Iris pigment epithelial cell (primary cell): ENCODE measurements at regions not wholly inside any gene's neighbourhood (a gene's known extent, or its start where the extent isn't known, plus 50 kb on each side); places are given as distances from the start of the nearest gene placed in this dataset.

Experiments
- DNase-seq: peaks from one replicate; pipeline ENCODE4 v3.0.0-alpha.2; 2011; ENCODE audit warnings: low read depth

DNA sequence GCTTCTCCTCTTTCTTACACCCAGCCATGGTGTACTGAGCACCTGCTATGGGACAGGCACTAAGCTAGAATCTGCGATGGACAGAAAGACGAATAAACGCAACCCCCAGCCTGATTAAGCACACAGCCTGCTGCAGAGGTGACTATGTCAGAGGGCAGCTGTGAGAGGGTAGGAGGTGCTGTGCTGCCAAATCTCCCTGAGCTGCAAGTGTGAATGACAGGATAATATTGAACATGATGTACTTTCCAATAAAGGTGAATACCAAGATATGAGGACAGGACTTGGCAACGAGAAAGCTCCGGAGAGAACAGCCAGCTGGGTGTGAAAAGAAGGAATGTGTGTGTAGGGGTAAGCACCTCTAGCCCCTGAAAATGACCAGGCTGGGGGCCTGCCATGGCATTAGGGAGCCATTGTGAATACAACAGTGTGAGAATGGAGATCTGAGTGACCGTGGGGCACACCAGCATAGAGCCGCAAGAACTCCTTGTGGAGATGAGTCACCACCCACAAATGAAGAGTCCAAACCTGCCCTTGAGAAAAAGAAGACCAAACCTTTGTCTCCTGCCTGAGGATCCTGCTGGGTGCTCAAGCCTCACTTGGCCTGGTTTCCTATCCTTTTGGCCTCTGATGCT, 83.0 kb upstream of the ATF3 start:
- peak; percentile 66 for DNase-seq

DNA sequence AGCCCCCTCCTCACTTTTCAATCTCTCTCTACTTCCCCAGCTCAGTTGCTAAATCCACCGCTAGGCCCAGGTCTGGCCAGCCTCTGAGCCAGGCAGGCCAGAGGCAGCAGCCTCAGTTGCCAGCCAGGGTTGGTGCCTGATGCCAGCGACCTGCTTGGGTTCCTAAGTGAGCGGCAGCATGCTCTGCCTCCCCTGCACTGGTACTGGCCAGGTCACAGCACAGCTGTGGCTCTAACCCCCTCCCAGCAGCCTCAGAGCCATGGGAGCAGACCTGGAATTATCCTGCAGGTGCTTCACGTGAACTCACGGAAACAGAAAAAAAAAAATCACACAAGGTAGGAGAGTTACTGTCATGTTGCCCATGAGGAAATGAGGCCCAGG, 82.5 kb upstream of the ATF3 start:
- no peak for DNase-seq

DNA sequence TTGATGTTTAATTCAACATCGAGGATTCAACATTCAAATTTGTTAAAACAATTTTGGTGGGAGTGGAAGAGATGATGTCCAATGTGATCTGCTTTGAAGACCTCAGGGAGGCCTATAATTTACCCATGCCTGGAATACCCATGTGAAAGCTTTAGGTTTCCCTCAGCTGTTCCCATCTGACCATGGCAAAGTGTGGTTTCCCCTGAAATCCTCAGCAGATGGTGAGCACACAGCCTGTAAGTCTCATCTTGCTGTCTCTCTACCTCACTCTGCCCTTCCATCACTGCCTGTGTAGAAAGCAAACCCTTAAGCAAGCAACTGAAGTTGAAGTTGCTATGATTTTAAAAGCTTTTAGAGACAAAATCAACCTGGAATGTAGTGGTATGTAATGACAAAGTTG, 80.1 kb upstream of the ATF3 start:
- no peak for DNase-seq

DNA sequence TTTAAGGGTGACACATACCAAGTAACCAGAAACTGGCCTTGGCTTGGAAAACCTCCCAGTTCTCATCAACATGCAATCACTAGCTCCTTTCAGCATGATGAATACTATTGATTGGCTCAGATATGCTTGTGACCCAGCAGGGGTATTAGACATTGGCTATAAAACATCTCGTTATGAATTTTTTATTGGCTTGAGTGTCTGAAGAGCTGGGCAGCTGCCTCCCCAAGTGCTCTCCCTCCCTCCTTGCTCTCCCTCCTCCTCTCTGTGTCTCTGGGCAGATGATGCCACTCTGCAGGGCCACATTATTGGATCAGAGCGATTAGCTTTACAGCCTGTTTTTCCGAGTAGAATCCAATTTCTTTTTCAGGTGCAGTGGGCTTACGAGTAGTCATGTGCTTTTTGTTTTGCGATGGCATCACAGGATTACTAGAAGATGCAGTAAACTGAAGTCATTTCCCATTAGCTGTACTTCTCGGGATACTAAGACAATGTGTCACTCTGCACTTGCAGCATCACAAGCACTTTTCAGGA, 79.3 kb upstream of the ATF3 start:
- peak; percentile 62 for DNase-seq

DNA sequence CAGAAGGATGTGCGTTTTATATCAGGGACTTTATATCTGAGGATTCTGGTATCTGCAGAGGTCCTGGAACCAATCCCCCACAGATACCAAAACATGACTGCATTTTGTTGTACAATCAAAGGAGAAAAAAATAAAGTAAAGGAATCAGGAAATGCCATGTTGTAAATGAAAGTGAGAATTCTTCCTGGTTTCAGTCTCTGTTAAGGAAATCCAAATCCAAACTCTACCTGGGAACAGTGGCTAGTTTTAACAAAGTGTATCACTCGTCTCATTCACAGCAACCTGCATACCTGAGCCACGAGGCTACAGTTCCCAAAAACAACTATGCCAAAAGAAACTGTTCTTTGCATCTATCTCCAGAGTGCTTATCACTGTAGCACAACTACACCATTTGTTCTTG, 77.3 kb upstream of the ATF3 start:
- DNase-seq = no peak

DNA sequence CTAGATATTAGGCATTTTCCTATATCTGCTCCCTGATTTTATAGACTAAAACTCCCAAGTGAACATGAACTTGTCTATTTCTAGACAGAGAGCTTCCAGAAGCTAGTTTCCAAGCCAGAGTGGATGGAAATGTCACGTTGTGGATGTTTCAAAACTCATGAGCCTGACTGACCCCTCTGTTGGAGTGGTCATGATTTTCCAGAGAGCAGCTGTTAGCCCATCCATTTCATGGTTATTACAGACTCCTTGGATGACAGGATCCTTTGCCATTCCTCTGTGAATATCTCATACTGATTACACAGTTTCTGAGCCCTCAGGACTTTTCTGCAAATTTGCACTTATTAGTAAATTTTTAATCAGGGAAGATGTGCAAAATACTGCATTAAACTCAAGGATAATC, 76.8 kb upstream of the ATF3 start:
- no peak for DNase-seq

DNA sequence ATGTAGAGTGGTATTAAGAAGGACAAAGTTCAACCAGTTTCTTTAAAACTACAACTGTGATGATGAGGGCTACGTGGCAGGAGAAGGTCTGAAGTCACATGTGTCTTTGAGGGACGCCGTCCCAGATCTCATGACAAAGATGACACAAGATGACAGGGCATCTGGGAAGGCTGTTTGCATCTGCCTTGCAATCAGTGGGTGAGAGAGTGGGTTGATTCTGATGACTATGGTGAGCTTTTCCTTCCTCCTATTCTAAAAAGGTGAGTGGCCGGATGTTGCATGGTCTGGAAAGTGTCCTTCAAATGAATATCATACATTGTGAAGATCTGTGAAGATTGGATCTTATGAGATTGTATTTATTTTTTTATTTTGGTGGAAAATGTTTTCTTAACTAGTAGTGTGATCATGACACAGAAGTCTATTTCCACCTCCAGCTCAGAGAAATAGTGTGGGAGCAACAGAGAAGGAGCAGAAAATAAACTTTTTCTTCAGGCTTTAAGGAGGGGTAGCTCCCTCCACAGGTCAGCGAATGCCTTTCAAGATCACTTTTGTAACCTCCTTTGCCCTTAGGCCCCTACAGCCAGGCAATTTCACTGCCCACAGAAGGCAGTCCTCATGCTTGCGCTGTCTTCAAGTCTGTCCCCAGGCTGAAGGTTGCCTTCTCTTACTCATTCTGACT, 76.0 kb upstream of the ATF3 start:
- no peak for DNase-seq

DNA sequence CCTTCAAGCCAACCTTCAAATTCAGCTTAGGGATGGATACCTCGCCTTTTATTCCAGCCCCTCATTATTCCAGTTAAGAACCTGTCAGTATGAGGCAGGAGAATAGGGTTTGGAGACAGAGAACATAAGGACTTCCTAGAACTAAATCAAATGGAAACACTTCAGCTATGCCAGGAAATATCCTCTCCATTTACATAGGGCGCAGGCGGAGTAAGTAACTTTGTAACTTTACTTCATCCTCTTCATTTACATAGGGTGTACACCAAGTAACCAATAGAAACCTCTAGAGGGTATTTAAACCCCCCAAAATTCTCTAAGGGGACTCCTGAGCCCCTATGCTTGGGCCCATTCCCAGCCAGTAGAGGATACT, 75.4 kb upstream of the ATF3 start:
- DNase-seq = no peak

DNA sequence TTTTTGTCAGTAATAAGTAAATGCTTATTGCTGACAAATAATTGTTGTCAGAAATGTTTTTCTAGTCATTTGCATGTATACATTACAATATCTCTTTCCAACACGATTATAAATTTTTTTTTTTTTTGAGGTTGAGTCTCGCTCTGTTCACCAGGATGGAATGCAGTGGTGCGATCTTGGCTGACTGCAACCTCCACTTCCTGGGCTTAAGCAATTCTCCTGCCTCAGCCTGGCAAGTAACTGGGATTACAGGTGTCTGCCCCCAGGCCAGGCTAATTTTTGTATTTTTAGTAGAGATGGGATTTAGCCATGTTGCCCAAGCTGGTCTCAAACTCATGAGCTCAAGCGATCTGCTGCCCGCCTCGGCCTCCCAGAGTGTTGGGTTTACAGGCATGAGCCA, 72.0 kb upstream of the ATF3 start:
- DNase-seq = peak; percentile 40

DNA sequence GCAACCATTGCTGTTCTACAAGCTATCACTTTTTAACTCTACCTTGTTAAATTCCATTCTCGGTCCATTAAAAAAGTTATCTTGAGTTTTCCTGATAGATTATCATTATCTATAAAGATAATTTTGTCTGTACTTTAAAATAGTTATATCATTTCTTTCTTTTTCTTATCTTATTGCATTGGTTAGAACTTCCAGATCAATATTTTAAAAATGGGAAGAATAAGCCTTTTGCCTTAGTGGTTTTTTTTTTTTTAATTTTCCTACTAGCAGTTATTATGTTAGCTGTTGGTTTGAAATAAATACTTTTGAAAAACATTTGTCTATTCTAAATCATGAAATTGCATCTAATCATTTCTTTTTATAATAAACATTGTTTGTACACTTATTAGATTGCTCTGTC, 71.0 kb upstream of the ATF3 start:
- no peak for DNase-seq

DNA sequence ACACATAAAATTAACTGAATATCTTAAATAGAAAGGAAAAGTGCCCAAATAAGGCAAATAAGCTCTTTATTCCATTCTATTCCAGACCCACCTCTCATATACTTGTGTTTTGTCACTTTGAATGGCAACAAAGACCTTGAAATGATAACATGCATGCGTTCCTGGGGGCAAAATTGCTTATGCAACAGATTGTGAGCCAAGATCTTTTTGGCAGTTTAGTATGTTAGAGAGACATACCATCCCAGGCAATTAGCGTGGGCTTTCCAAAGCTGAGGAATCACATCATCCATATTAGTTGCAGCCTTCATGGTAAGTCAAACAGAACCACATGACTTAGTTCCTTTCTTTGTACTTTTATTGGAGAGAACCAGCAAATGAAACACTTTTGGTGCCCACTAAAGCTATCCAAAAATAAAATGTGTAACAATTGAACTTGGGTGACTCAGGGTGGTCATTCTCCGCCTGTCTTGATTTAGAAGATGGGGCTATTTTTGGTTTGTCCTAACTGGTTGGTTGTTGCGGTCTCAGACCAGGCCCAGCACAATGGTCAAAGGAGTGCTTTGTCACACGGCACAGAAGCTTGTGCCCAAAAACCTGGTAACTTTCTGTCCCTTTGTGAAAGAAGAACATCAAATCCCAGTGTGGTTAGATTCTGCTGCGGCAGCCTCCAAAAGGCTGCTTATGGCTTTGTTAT, 68.7 kb upstream of the ATF3 start:
- DNase-seq = no peak

DNA sequence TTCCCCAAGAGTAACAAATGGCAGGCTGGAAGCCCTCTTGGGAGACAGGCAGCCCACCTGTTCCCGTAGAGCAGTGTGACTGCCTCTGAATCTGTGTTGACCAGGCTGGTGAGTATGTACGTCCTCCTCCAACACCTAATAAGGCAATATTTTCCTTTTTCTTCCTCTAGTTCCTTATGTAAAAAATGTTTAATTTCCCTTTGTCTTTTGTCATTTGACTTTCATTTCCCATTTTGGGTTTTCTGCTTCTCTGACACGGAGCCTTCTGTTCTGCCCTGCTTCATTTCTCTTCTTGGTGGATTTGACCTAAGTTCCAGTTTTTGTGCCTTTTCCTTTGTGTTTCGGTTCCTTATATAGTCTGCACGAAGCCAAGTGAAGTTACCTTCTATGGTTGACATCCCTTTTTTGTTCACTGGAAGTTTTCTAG, 65.8 kb upstream of the ATF3 start:
- no peak for DNase-seq

DNA sequence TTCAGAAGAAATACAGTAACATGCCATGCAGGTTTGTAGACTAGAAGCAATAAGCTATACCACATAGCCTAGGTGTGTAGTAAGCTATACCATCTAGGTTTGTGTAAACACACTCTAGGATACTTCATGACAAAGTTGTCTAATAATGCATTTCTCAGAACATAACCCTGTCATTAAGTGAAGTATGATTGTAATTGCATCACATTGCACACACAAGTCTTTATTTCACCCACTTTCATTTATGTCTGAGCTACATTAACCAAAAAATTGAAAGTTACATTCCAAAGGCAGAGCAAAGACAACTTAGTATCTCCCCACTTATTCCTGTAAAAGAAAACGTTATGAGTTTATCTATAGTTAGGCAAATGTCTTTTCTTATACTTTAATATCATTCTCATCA, 64.5 kb upstream of the ATF3 start:
- DNase-seq = no peak

DNA sequence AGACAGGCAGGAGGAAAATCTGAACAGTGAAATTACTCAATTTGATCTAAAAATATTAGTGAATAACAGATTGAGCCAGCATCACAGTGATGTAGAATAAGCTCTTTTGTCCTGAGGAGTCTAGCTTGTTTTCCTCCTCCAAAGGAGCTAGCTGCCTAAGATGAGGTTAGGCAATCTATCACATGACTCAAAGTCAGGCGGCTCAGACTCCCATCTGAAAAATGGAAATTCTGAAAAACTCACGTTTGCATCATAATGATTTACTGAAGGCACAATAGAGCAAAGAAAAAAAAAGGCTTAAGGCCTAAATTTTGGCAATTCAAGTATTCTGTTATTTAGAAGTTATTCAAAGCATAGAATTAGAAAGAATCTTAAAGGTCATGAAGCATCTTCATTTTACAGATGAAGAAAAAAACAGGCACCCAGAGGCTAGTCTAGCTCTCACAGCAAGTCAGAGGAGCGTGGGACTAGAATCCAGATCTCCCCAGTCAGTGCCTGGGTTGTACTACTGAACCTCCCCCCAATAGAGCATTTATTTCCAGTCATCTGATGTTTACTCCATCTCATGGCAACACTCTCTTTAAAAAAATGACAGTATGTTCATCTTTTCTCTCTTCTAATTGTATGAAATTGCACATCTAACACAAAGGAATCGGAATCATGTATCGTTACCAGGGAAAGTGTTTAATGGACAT, 62.5 kb upstream of the ATF3 start:
- DNase-seq = peak; percentile 65

DNA sequence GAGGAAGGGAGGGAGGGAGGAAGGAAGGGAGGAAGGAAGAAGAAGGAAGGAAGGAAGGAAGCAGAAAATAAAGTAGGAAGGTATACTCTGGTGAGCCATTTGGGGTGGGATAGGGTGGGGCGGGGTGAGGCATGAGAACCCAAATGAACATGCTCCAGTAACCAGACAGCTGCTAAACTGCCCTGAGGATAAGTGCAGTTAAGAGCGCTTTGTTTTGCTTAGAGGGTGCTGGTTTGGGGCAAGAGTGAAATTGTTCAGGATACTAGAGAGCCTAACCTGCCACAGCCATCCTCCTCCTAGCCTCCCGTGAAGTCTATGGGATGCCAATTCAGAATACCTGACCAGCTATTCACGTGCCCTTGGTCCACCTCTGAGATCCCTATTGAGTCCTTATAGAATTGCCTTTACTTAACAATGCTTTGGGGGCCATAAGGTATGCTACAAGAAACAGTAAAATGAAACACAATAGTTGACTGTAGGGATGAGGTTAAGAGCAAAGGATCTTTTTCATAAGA, 59.0 kb upstream of the ATF3 start:
- DNase-seq = no peak

DNA sequence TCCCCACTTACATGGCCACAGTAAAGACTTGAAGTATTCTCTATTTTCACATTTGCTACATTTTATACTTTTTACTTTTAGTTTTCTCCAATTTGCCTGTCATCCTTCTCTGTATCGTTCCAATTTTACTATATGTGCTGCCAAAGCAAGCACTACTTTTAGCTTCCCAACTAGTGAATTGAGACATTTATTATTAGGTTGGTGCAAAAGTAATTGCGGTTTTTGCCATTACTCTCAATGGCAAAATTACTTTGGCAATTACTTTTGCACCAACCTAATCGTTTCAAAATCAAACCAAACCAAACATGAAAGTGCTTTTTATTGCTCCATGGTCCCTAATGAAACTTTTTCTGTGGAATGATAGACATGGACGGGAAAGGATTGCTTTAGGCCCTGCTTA, 56.6 kb upstream of the ATF3 start:
- DNase-seq = no peak

DNA sequence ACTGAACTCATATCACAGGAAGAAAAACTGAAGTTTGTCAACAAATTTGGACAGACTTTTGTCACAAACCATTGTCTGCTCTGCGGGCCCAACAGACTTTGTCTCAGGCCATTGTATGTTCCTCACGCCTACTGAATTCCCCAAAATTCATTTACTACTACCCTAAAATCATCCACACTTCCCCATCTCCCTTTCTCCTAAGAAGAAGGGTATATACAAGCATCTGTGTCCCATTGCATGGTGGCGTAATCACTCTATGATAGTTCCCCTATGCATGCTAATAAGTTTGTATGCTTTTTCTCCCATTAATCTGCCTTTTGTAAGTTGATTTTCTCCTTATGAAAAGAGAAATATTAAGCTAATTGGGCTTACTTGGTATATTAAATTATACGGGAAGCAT, 54.9 kb upstream of the ATF3 start:
- no peak for DNase-seq

DNA sequence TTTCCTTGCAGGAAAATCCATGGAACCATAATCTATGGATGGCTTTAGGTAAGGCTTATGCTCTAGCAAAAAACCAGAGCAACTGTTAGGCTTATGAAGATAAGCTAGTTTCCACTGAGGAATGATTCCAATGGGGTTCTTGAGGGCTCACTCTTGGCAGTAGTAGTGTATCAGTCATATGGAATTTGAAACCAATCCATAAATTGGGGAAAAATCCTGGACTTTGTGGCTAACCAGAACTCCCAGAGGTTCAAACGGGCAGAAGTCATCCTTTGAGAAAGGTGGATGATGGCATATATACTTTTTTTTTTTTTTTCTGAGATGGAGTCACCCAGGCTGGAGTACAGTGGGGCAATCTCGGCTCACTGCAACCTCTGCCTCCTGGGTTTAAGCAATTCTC, 54.2 kb upstream of the ATF3 start:
- DNase-seq = no peak

DNA sequence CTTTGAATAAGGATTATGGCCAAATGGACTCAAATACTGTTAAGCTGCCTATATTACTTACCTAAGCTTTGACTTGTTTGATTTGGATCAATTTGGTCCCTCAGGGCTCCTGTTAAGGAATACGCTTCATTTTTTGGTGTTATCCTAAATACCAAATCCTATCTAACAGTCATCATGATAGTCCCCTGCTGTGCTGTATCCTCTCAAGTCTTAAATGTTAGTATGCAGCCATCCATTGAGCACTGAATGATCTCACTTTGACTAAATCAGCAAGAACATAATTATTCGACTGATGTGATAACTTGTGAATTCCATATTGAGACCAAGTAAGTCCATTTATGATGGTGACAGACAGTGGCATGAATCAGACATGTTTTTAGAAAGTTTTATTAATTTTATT, 53.1 kb upstream of the ATF3 start:
- DNase-seq = no peak

DNA sequence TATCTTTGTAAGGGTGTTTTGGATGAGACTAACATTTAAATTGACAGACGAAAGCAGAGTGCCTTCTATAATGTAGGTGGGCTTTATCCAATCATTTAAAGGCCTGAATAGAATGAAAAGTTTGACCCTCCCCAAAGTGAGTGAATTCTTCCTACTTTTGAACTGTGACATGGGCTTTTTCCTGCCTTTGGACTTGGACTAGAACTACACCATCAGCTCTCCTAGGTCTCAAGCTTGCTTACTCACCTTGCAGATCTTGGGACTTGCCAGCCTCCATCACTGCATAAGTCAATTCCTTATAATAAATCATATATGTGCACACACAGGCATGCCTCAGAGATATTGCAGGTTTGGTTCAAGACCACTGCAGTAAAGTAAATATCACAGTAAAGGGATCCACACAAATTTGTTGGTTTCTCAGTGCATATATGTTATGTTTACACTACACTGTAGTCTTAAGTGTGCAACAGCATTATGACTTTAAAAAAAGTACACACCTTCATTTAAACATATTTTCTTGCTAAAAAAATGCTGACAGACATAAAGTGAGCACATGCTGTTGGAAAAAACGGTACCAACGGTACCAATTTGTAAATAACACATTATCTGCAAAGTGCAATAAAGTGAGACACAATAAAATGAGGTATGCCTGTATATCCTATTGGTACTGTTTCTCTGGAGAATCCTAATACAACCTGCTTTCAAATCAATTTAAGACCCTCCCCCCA, 51.6 kb upstream of the ATF3 start:
- DNase-seq = no peak

DNA sequence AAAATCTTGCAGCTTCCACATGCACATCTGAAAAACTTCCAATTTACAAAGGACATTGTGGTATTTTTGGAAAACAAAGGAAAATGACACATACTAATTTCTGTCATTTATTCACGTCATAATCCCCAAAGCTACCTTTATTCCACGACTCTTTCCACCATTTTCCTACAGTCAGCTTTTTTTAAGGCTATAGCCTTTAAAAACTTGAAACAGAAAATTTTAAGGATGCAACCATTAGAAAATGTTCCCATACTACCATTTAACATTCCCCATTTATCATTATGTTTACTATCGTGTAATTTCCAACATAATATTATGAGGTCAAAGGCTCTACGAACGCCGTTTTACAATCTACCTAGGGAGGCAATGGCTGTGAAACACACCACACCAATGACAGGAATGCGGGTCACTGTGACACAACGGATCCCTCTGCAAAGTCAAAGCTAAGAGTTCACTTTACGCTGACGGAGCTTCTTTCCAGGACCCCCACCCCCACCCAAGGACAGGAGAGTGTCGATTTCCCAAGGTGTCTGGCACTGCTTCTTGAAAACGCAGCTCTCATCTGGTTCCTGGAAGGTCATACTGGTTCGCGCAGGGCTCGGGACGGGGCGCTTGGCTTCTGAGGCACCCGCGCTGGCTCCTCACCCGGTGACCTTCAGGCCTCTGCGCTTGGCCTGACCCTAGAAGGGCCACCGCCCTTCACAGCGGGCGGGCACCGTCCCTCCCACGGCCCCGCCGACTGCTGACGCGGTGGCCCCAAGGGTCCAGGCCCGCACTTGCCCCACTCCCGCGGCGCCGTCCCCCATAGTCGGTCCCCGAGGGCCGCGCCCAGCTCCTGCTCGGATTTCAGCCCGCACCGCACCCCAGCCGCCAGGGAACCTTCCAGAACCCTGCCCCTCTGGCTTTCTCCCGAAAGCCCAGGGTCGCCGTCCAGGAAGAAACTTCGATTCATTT, 50.5 kb upstream of the ATF3 start:
- peak; percentile 27 for DNase-seq
